HG03558 (cell line): ENCODE measurements at regions not wholly inside any gene's neighbourhood (a gene's known extent, or its start where the extent isn't known, plus 50 kb on each side); places are given as distances from the start of the nearest gene placed in this dataset.

Source experiments
- ATAC-seq: cut with Tn5 transposase; IDR thresholded peaks from one replicate; pipeline ENCODE4 v1.9.1; 2021; ENCODE audit warnings: moderate number of reproducible peaks; ENCODE audit not compliant: unreplicated experiment; ENCODE audit errors: extremely low read depth

GRCh38 chr4:137694138-137694537 is 161.8 kb upstream of the PCDH18 start:
- ATAC-seq, result no peak

GRCh38 chr4:137693641-137694040 is 161.3 kb upstream of the PCDH18 start:
- no peak for ATAC-seq

- no peak for ATAC-seq
Measured at GRCh38 chr4:137692205-137692604, 159.9 kb upstream of the PCDH18 start.

GRCh38 chr4:137688651-137689050 is 156.4 kb upstream of the PCDH18 start:
- no peak for ATAC-seq

GRCh38 chr4:137685357-137685756 is 153.1 kb upstream of the PCDH18 start:
- ATAC-seq, result no peak

- ATAC-seq, result no peak
Measured at GRCh38 chr4:137681081-137681480, 148.8 kb upstream of the PCDH18 start.

GRCh38 chr4:137678796-137679195 is 146.5 kb upstream of the PCDH18 start:
- no peak for ATAC-seq

GRCh38 chr4:137677863-137678262 is 145.6 kb upstream of the PCDH18 start:
- ATAC-seq, result no peak

- ATAC-seq, result no peak
Measured at GRCh38 chr4:137676357-137676998, 144.2 kb upstream of the PCDH18 start.

- no peak for ATAC-seq
Measured at GRCh38 chr4:137674066-137674465, 141.8 kb upstream of the PCDH18 start.

GRCh38 chr4:137668885-137669545 is 136.7 kb upstream of the PCDH18 start:
- ATAC-seq, result no peak

GRCh38 chr4:137664416-137664815 is 132.1 kb upstream of the PCDH18 start:
- ATAC-seq, result no peak

GRCh38 chr4:137664046-137664387 is 131.7 kb upstream of the PCDH18 start:
- no peak for ATAC-seq

GRCh38 chr4:137663251-137664045 is 131.2 kb upstream of the PCDH18 start:
- ATAC-seq, result no peak

GRCh38 chr4:137661693-137662092 is 129.4 kb upstream of the PCDH18 start:
- no peak for ATAC-seq

- no peak for ATAC-seq
Measured at GRCh38 chr4:137660211-137660610, 127.9 kb upstream of the PCDH18 start.

GRCh38 chr4:137659431-137659830 is 127.1 kb upstream of the PCDH18 start:
- ATAC-seq, result no peak

GRCh38 chr4:137656661-137657060 is 124.4 kb upstream of the PCDH18 start:
- ATAC-seq, result no peak

GRCh38 chr4:137655302-137655701 is 123.0 kb upstream of the PCDH18 start:
- no peak for ATAC-seq

GRCh38 chr4:137651128-137651527 is 118.8 kb upstream of the PCDH18 start:
- ATAC-seq, result no peak

- ATAC-seq, result no peak
Measured at GRCh38 chr4:137649711-137650450, 117.6 kb upstream of the PCDH18 start.
